HEK293 (cell line): ENCODE measurements at regions not wholly inside any gene's neighbourhood (a gene's known extent, or its start where the extent isn't known, plus 50 kb on each side); places are given as distances from the start of the nearest gene placed in this dataset.

Experiments used
- CTCF ChIA-PET: fragments of 350-600 bp; formaldehyde crosslinking; extraction: SDS; loops from one replicate; lab custom pipeline; 2021; ENCODE audit warnings: antibody characterized with exemption; lab: Yijun Ruan, JAX
- POLR2A ChIA-PET: fragments of 300-600 bp; formaldehyde crosslinking; extraction: SDS; loops from one replicate; lab custom pipeline; 2020; ENCODE audit warnings: antibody characterized with exemption, inconsistent platforms; lab: Yijun Ruan, JAX
- H3K27ac ChIP-seq: fragments of 200-500 bp; sonication (Bioruptor generic); 2 replicates; pipeline ENCODE4 v1.5.1; 2014; ENCODE audit warnings: low read depth, low read length, control low read depth, inconsistent platforms; ENCODE audit errors: extremely low read depth
- H3K36me3 ChIP-seq, 2 experiments: fragments of 200-500 bp in 1 of 2; sonication (Bioruptor generic) in 1 of 2; 1 replicate in 1 of 2; 2 replicates in 1 of 2; pipeline ENCODE4 v1.5.1; 2014 to 2017; ENCODE audit warnings: inconsistent platforms in 2 of 2, low read length in 2 of 2; ENCODE audit not compliant: control insufficient read depth in 2 of 2, insufficient read depth in 1 of 2
- H3K4me1 ChIP-seq: fragments of 200-500 bp; sonication (Bioruptor generic); 2 replicates; pipeline ENCODE4 v1.5.1; 2014; ENCODE audit warnings: mild to moderate bottlenecking, low read length, inconsistent platforms; ENCODE audit not compliant: control insufficient read depth, insufficient read depth
- H3K4me3 ChIP-seq: 2 replicates; pipeline ENCODE4 v1.5.1; 2011; ENCODE audit warnings: low read depth, mild to moderate bottlenecking, control low read depth, low read length, moderate library complexity
- H3K9me3 ChIP-seq: fragments of 200-500 bp; sonication (Bioruptor generic); 2 replicates; pipeline ENCODE4 v1.5.1; 2014; ENCODE audit warnings: low read depth, low read length, inconsistent platforms; ENCODE audit not compliant: control insufficient read depth, insufficient read depth
- ATF2 ChIP-seq: fragments of 450-650 bp; formaldehyde crosslinking; IDR thresholded peaks from 2 replicates; pipeline ENCODE4 v1.5.1; 2016; ENCODE audit warnings: missing biosample characterization, missing genetic modification characterization, low read depth
- BCL11B ChIP-seq: fragments of 450-650 bp; formaldehyde crosslinking; IDR thresholded peaks from 2 replicates; pipeline ENCODE4 v1.5.1; 2016; ENCODE audit warnings: low read depth, missing biosample characterization, missing genetic modification characterization
- IKZF3 ChIP-seq: fragments of 450-650 bp; IDR thresholded peaks from 2 replicates; pipeline ENCODE4 v1.5.0; 2018; ENCODE audit warnings: missing biosample characterization, mild to moderate bottlenecking, missing genetic modification characterization, moderate library complexity
- KLF10 ChIP-seq: fragments of 450-650 bp; IDR thresholded peaks from 2 replicates; pipeline ENCODE4 v1.5.1; 2018; ENCODE audit warnings: missing biosample characterization, mild to moderate bottlenecking, missing genetic modification characterization
- KLF16 ChIP-seq: fragments of 450-650 bp; formaldehyde crosslinking; IDR thresholded peaks from 2 replicates; pipeline ENCODE4 v1.5.1; 2017; ENCODE audit warnings: missing biosample characterization, missing genetic modification characterization
- PBX3 ChIP-seq: sonication (generic); formaldehyde crosslinking; IDR thresholded peaks from 2 replicates; pipeline ENCODE4 v1.8.1; 2022; ENCODE audit warnings: mild to moderate bottlenecking, moderate library complexity, missing genetic modification reagents
- REPIN1 ChIP-seq: fragments of 450-650 bp; formaldehyde crosslinking; IDR thresholded peaks from 2 replicates; pipeline ENCODE4 v1.5.1; 2017; ENCODE audit warnings: missing biosample characterization, missing genetic modification characterization, low read depth
- SCRT1 ChIP-seq: fragments of 450-650 bp; formaldehyde crosslinking; IDR thresholded peaks from 2 replicates; pipeline ENCODE4 v1.5.1; 2016; ENCODE audit warnings: missing biosample characterization, missing genetic modification characterization, borderline replicate concordance
- TCF7L2 ChIP-seq: IDR thresholded peaks from 2 replicates; pipeline ENCODE4 v1.6.1; 2011; ENCODE audit warnings: low read depth, mild to moderate bottlenecking, inconsistent platforms, low read length, moderate library complexity, borderline replicate concordance
- TRIM28 ChIP-seq: IDR thresholded peaks from 2 replicates; pipeline ENCODE4 v1.6.1; 2011; ENCODE audit warnings: low read length, control low read depth, borderline replicate concordance
- YY1 ChIP-seq: fragments of 450-650 bp; formaldehyde crosslinking; IDR thresholded peaks from 2 replicates; pipeline ENCODE4 v1.5.1; 2018; ENCODE audit warnings: missing biosample characterization, missing genetic modification characterization
- ZBTB7A ChIP-seq: fragments of 450-650 bp; formaldehyde crosslinking; IDR thresholded peaks from 2 replicates; pipeline ENCODE4 v1.5.1; 2016; ENCODE audit warnings: low read depth, missing biosample characterization, missing genetic modification characterization
- ZNF140 ChIP-seq: fragments of 450-650 bp; formaldehyde crosslinking; IDR thresholded peaks from 2 replicates; pipeline ENCODE4 v1.5.1; 2016; ENCODE audit warnings: missing biosample characterization, missing genetic modification characterization
- ZNF155 ChIP-seq: fragments of 450-650 bp; formaldehyde crosslinking; IDR thresholded peaks from 2 replicates; pipeline ENCODE4 v1.5.1; 2016; ENCODE audit warnings: missing biosample characterization, missing genetic modification characterization
- ZNF266 ChIP-seq: fragments of 450-650 bp; formaldehyde crosslinking; IDR thresholded peaks from 2 replicates; pipeline ENCODE4 v1.5.1; 2016; ENCODE audit warnings: missing biosample characterization, missing genetic modification characterization, low read depth
- ZNF292 ChIP-seq: fragments of 450-650 bp; formaldehyde crosslinking; IDR thresholded peaks from 2 replicates; pipeline ENCODE4 v1.5.1; 2016; ENCODE audit warnings: low read depth, missing biosample characterization, missing genetic modification characterization, borderline replicate concordance
- ZNF404 ChIP-seq: fragments of 450-650 bp; formaldehyde crosslinking; IDR thresholded peaks from 2 replicates; pipeline ENCODE4 v1.5.1; 2017; ENCODE audit warnings: missing biosample characterization, missing genetic modification characterization
- ZNF433 ChIP-seq: fragments of 450-650 bp; formaldehyde crosslinking; IDR thresholded peaks from 2 replicates; pipeline ENCODE4 v1.5.1; 2016; ENCODE audit warnings: missing biosample characterization, missing genetic modification characterization, low read depth
- ZNF473 ChIP-seq: fragments of 450-650 bp; formaldehyde crosslinking; IDR thresholded peaks from 2 replicates; pipeline ENCODE4 v1.5.1; 2017; ENCODE audit warnings: missing biosample characterization, missing genetic modification characterization
- ZNF518A ChIP-seq: fragments of 450-650 bp; formaldehyde crosslinking; conservative IDR thresholded peaks from 2 replicates; pipeline ENCODE4 v1.5.1; 2016; ENCODE audit warnings: low read depth, missing biosample characterization, missing genetic modification characterization
- ZNF529 ChIP-seq: fragments of 450-650 bp; formaldehyde crosslinking; IDR thresholded peaks from 2 replicates; pipeline ENCODE4 v1.5.1; 2017; ENCODE audit warnings: missing genetic modification characterization, missing biosample characterization; ENCODE audit not compliant: insufficient replicate concordance
- ZNF600 ChIP-seq: fragments of 450-650 bp; formaldehyde crosslinking; IDR thresholded peaks from 2 replicates; pipeline ENCODE4 v1.5.1; 2016; ENCODE audit warnings: missing biosample characterization, missing genetic modification characterization
- ZNF664 ChIP-seq: fragments of 450-650 bp; formaldehyde crosslinking; IDR thresholded peaks from 2 replicates; pipeline ENCODE4 v1.5.1; 2016; ENCODE audit warnings: missing biosample characterization, missing genetic modification characterization
- ZNF677 ChIP-seq: fragments of 450-650 bp; IDR thresholded peaks from 2 replicates; pipeline ENCODE4 v1.5.0; 2018; ENCODE audit warnings: missing biosample characterization, mild to moderate bottlenecking, missing genetic modification characterization, moderate library complexity
- ZNF76 ChIP-seq: fragments of 450-650 bp; formaldehyde crosslinking; IDR thresholded peaks from 2 replicates; pipeline ENCODE4; 2016; ENCODE audit warnings: low read depth, missing biosample characterization, missing genetic modification characterization, borderline replicate concordance
- ZXDB ChIP-seq: fragments of 450-650 bp; formaldehyde crosslinking; IDR thresholded peaks from 2 replicates; pipeline ENCODE4 v1.5.1; 2016; ENCODE audit warnings: missing biosample characterization, missing genetic modification characterization

GRCh38 chr6:93896081-93896480 lies 476.7 kb upstream of the EPHA7 start:
- TF ChIP-seq ZNF155 (tag by site-specific recombination) (no peak), ZNF529 (tag by site-specific recombination) (no peak), ZNF404 (no peak), ZNF140 (tag by site-specific recombination) (no peak), IKZF3 (tag by site-specific recombination) (no peak), ATF2 (tag by site-specific recombination) (no peak), BCL11B (tag by site-specific recombination) (no peak), ZNF664 (no peak), ZNF600 (tag by site-specific recombination) (no peak), ZNF518A (tag by site-specific recombination) (no peak), ZBTB7A (tag by site-specific recombination) (no peak), ZNF266 (tag by site-specific recombination) (no peak), ZNF473 (tag by site-specific recombination) (no peak)
- no peak overlapping the region for H3K27ac ChIP-seq
- no peaks in the 10 kb centered on the region for H3K9me3 ChIP-seq
- H3K4me3 ChIP-seq, result no peak overlapping the region
- ChIA-PET POLR2A (no interaction called here), CTCF (no interaction called here)
- no peaks in the 10 kb centered on the region for H3K36me3 ChIP-seq
- H3K4me1 ChIP-seq, result no peaks in the 10 kb centered on the region

- no peak overlapping the region for H3K27ac ChIP-seq
- no peak for TF ChIP-seq ZNF473 (tag by site-specific recombination)
- no peak for TF ChIP-seq SCRT1 (tag by site-specific recombination)
- TF ChIP-seq ZNF433, result no peak
- CTCF ChIA-PET, result no interaction called here
- H3K9me3 ChIP-seq, result no peaks in the 10 kb centered on the region
- H3K4me1 ChIP-seq, result no peaks in the 10 kb centered on the region
- H3K4me3 ChIP-seq, result no peak overlapping the region
- POLR2A ChIA-PET, result no interaction called here
- no peaks in the 10 kb centered on the region for H3K36me3 ChIP-seq
Observed at GRCh38 chr6:93894521-93894920, 475.2 kb upstream of the EPHA7 start.

GRCh38 chr6:93889713-93890112 lies 470.4 kb upstream of the EPHA7 start:
- ChIA-PET CTCF (no interaction called here), POLR2A (no interaction called here)
- TF ChIP-seq ZNF292 (tag by site-specific recombination) (no peak), ZNF677 (tag by site-specific recombination) (no peak), YY1 (tag by site-specific recombination) (no peak), KLF16 (tag by site-specific recombination) (no peak), ZNF76 (tag by site-specific recombination) (no peak), TRIM28 (no peak), ZXDB (no peak), PBX3 (no peak), REPIN1 (tag by site-specific recombination) (no peak), KLF10 (tag by site-specific recombination) (no peak), TCF7L2 (no peak)

More at GRCh38 chr6:93889713-93890112, 470.4 kb upstream of the EPHA7 start:
- Histone ChIP-seq H3K4me1 (no peaks in the 10 kb centered on the region), H3K27ac (no peak overlapping the region), H3K4me3 (no peak overlapping the region), H3K9me3 (no peaks in the 10 kb centered on the region), H3K36me3 (no peaks in the 10 kb centered on the region)
